NCI-H1048 (cell line): ENCODE measurements at regions not wholly inside any gene's neighbourhood (a gene's known extent, or its start where the extent isn't known, plus 50 kb on each side); places are given as distances from the start of the nearest gene placed in this dataset.

ENCODE experiments used
- DNase-seq: peaks from one replicate; lab custom pipeline; 2025; lab: John Stamatoyannopoulos, UW

DNA sequence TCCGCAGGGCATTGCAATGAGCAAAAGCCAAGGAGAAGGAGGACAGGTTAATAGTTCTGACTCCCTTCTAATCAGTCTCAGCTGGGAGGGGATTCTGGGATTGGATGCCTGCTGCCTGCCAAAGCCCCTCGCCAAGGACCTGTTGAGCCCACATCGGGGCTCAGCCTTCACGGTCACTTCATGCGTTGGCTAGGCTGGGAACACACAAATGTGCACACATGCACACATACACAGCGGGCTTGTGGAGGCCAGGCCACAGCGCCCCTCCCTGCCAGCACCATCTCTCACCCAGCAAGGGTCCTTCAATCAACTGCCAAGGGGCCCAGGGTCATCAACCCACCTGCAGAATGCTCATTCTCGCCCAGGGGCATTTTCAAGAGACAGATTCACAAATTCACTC lies 113.9 kb downstream of the C5orf15 start:
- no peak for DNase-seq

DNA sequence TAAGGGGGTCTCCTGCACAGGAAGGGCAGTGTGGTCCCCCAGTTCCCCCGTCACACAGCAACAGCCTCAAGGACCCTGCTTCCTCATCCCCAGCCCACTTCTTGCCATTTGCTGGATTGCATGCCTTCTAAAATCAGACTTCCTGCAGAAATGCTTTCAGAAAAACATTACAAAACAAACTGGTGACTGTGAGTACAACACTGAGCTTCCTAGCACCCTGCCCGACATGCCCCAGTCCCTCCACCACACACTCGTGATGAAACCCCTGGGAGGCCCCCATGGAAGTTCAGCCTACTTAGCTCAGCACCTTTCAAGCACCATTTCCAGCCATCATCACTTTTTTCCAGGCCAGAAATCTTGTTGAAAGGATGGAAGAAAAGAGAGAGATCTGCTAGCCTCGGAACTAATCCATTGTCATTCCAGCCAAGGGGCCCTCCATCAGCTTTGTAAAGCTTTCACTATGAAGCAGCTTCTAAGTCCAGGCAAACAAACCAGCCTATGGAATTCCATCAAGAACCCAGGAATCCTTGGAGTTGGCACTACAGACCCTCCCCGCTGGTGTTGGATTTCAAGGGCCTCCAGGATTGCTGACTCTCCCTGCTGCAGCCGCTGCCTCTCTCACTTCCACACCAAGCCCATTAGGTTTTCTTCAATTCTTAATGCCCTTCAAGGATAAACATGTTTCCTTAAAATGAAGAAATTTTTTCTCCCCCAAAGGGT lies 114.6 kb downstream of the C5orf15 start:
- DNase-seq = no peak

DNA sequence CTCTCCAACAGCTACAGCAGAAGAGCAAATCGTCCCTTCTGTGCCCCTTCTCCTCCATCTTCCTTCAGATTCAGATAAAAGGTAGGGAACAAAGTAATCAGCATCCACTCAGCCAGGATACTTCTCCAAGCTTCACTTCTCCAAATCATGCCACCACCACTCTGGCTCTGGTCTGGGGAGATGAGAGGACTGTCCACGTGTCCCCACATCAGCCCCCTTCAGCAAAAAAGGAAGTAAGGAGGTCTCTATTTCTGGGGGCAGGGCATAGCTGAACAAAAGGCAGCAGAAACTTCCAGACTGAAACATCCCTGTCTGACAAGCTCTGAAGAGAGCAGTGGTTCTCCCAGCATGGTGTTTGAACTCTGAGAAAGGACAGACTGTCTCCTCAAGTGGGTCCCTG lies 116.9 kb downstream of the C5orf15 start:
- no peak for DNase-seq

GRCh38 chr5:133850811-133851210 lies 117.6 kb downstream of the C5orf15 start:
- no peak for DNase-seq

GRCh38 chr5:133849116-133849515 lies 119.3 kb downstream of the C5orf15 start:
- DNase-seq = no peak

DNA sequence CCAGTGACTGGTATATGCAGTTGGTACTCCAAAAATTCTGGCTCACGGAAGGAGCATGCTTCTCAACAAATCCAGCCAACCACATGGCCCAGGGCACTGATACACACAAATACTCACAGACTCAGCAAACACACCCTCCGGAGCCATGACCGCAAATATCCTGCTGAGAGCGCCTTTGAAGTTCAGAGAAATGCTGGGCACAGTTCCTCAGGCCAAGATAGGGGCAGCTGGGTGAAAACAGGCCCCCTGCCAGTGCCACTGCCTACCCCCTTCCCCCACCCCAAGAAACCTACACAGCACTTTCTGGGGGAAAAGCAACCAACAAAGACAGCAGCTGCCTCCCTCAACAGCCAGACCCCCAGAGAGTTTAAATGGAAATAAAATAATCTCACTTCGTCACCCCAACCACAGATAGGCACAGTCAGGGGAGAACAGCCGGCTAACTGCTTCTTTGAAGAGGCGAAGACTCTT lies 120.0 kb downstream of the C5orf15 start:
- no peak for DNase-seq

GRCh38 chr5:133847886-133848285 lies 120.5 kb downstream of the C5orf15 start:
- no peak for DNase-seq

DNA sequence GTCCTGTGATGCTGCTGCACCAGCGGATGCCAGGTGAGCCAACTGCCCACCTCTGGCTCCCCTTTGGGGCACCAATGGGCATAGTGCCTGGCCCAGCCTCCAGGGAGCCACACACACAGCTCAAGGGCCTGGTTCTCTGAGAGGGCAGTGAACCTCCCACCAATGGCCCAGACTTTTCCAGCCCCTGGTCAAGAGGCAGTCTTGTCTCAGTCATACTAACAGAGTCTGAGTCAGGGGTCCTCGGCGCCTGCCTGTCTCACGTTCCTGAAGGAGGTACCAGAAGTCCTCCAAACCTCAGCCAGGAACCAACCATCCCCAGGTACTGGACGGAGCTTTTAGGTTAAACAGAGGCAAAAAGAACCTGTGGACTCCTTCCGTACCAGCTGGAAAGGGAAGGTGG lies 121.1 kb downstream of the C5orf15 start:
- DNase-seq = no peak

- DNase-seq = no peak
Measured at GRCh38 chr5:133846478-133847226, 121.8 kb downstream of the C5orf15 start.

DNA sequence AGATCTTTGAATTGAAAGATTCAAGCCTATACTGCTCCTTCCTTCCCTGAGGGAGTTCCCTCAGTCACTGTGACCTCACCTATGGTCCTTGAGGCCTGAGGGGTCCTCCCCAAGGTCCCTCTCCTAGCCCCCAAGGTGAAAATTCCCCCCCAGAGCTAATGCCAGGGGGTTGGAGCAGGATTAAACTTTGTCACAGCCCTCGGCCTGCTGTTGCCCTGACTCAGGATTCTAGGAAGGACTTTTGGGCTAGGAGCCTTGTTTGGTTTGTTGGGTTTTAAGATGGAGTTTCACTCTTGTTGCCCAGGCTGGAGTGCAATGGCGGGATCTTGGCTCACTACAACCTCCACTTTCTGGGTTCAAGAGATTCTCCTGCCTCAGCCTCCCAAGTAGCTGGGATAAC lies 123.2 kb downstream of the C5orf15 start:
- DNase-seq = no peak

- DNase-seq = no peak
Measured at GRCh38 chr5:133844836-133845235, 123.6 kb downstream of the C5orf15 start.

DNA sequence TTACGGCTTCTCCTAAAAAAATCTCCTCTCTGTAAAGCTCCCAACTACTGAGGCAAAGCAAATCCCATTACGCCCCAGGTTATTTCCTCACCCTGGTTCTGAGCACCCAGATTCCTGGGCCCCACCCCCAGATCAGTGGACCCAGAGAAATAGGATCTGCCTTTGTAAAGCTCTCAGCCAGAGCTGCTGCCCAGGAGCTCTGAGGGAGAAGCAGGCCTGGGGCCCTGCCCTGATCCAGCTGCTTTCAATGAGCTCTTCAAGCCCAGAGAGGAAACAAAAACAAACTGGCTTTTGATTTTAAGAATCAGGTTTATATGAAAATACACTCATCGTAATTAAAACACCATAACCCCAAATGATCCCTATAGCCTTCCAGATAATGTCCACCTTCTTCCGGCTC lies 124.5 kb downstream of the C5orf15 start:
- no peak for DNase-seq

GRCh38 chr5:133842846-133843611 lies 125.4 kb downstream of the C5orf15 start:
- DNase-seq = no peak

DNA sequence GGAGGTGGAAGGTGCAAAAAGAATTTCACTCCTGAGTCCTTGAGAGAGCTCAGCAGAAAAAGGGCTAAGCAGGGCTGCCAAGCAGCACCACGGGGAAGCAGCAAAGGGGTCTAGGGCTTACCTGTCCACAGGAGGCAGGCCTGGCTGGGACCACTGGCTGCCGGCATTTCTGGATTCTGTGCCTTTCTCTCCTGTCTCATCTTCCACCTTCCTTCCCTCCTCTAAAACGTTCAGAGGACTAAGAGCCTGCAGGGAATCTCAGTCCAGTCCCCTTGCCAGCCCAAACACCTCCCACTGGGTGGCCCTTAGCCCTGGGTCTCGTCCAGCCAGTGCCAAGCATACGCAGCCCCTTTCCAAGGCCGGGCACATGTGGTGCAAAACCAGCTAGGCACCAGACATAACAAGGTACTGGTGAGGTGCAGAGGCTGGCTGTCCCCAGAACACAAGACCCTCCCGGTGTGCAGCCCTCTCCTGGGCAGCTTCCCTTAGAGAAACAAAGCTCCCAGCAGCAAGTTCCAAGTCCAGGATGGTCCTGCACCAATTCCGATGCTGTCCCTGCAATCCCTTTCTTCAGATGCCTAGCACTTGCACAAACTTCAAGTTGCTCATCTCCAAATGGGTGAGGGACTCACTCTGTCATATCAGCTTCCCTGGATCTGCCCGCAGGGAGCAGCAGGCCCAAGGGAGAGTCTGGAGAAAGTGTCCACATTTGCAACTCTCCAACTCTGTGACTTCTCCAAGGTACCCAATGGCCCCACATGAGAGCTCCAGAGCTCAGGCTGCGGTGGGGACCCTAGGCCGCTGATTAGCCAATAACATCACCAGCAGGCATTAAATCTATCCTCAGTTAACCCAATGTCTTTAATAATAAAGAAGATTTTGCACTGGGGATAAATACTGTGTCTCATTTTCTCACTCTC lies 126.3 kb downstream of the C5orf15 start:
- DNase-seq = no peak

- DNase-seq = no peak
Measured at GRCh38 chr5:133840168-133840567, 128.3 kb downstream of the C5orf15 start.

- DNase-seq = no peak
Measured at GRCh38 chr5:133839721-133840120, 128.7 kb downstream of the C5orf15 start.

DNA sequence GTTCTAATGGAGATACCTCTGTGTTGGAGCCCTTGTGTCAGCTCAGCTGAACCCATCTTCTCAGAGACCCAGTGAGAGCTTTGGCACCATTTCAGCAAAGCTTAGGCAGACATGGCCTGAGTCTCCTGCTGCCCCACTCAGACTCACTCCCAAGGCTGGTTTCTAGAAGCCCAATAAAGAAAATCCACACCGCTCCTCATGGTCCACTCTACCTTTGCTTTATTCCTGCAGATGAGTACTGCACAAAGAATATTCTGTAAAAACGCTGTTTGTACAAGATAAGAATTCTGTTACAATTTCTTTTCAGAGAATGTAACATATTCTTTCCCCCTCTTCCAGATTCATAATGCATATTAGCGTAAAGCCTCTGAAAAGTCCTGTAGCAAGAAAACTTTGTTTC lies 129.3 kb downstream of the C5orf15 start:
- DNase-seq = no peak

DNA sequence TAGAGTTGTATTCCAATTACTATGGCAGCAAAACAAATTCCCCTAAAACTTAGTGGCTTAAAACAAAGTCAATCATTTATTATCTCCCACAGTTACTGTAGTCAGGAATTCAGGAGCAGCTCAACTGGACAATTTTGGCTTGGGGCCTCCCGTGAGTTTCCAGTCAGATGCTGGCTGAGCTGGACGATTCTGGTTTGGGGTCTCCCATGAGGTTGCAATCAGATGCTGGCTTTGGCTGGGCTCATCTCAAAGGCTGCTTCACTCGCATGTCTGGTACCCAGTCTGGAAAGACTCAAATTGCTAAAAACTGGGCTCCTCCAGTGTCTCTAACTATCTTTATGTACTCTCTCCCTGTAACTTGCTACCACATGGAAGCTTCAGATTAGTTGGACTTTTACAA lies 130.1 kb downstream of the C5orf15 start:
- DNase-seq = no peak

DNA sequence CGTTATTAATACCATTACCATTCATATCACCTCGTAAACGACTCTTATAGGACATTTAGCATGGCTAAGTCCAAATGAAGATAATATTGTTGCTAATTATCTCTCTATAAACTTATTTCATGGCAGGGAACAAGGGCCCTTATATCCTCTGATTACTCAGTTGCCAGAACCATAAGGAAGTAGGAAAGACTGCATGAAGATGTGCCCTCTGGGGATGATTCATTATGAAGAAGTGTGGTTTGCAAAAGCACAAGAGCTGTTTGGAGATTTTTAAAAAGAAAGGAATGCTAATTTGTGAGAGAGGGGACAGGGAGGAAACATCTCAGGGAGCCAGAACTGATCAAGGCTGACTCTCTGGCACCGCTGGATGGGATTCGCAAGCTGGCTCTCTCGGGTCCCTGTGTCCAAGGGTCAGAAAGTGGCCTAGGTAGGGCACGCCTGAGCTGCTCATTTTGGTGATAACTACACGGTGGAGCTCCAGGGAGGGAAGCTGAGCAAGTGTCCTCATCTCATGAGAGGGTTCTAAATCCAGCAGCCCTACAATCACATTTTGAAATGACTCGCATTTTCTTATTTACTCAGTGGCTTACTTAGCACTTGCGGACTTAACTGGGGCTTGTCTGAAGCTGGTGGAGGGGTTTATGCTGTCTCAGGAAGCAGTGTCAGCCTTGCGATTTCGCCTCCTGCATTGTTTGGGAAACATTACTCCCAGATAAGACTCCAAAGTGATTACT lies 136.8 kb downstream of the C5orf15 start:
- no peak for DNase-seq

GRCh38 chr5:133830911-133831310 lies 137.5 kb downstream of the C5orf15 start:
- no peak for DNase-seq

GRCh38 chr5:133830281-133830680 lies 138.1 kb downstream of the C5orf15 start:
- DNase-seq = no peak
